Left renal pelvis (tissue), 4 donors: ENCODE measurements at regions not wholly inside any gene's neighbourhood (a gene's known extent, or its start where the extent isn't known, plus 50 kb on each side); places are given as distances from the start of the nearest gene placed in this dataset.

ENCODE experiments used
- DNase-seq, 4 donors: peaks; one replicate each; pipeline ENCODE4 v3.0.0-alpha.2; 2013; ENCODE audit warnings: low read depth in 4 of 4, low spot score in 3 of 4

- DNase-seq: no peak
Measured at GRCh38 chr11:116457336-116458007, 315.3 kb downstream of the BUD13 start.

- DNase-seq: no peak
Measured at GRCh38 chr11:116454951-116455350, 317.8 kb downstream of the BUD13 start.

GRCh38 chr11:116454020-116454645 is 318.7 kb downstream of the BUD13 start:
- DNase-seq: peak in 1 of 4 donors; percentile 14

GRCh38 chr11:116452461-116452860 is 320.3 kb downstream of the BUD13 start:
- no peak for DNase-seq

GRCh38 chr11:116449522-116449921 is 323.3 kb downstream of the BUD13 start:
- no peak for DNase-seq

GRCh38 chr11:116446048-116446941 is 326.5 kb downstream of the BUD13 start:
- DNase-seq: no peak

GRCh38 chr11:116445108-116446047 is 327.4 kb downstream of the BUD13 start:
- DNase-seq: no peak

- no peak for DNase-seq
Measured at GRCh38 chr11:116442238-116442752, 330.5 kb downstream of the BUD13 start.

- no peak for DNase-seq
Measured at GRCh38 chr11:116439361-116439677, 333.5 kb downstream of the BUD13 start.

GRCh38 chr11:116438651-116439360 is 334.0 kb downstream of the BUD13 start:
- no peak for DNase-seq

- DNase-seq: no peak
Measured at GRCh38 chr11:116434986-116435385, 337.8 kb downstream of the BUD13 start.

- no peak for DNase-seq
Measured at GRCh38 chr11:116432301-116432700, 340.5 kb downstream of the BUD13 start.

- DNase-seq: no peak
Measured at GRCh38 chr11:116431842-116432241, 340.9 kb downstream of the BUD13 start.

- no peak for DNase-seq
Measured at GRCh38 chr11:116428638-116428975, 344.2 kb downstream of the BUD13 start.

GRCh38 chr11:116427903-116428637 is 344.7 kb downstream of the BUD13 start:
- no peak for DNase-seq

GRCh38 chr11:116427337-116427902 is 345.4 kb downstream of the BUD13 start:
- no peak for DNase-seq

- DNase-seq: no peak
Measured at GRCh38 chr11:116426761-116427160, 346.0 kb downstream of the BUD13 start.

GRCh38 chr11:116424615-116425261 is 348.0 kb downstream of the BUD13 start:
- DNase-seq: no peak
